Skeletal muscle satellite cell (primary cell): ENCODE measurements at regions not wholly inside any gene's neighbourhood (a gene's known extent, or its start where the extent isn't known, plus 50 kb on each side); places are given as distances from the start of the nearest gene placed in this dataset.

Experiments
- H3K27me3 ChIP-seq: 2 replicates; pipeline ENCODE4 v1.7.0; 2013; ENCODE audit warnings: low read length; ENCODE audit not compliant: control insufficient read depth, insufficient read depth
- H3K36me3 ChIP-seq: 2 replicates; pipeline ENCODE4 v1.7.0; 2013; ENCODE audit warnings: mild to moderate bottlenecking, control low read depth, low read length; ENCODE audit not compliant: insufficient read depth
- H3K4me1 ChIP-seq: 2 replicates; pipeline ENCODE4 v1.7.0; 2013; ENCODE audit warnings: low read length; ENCODE audit not compliant: control insufficient read depth, insufficient read depth
- H3K4me2 ChIP-seq: 2 replicates; pipeline ENCODE4 v1.7.0; 2013; ENCODE audit warnings: mild to moderate bottlenecking, low read length
- H3K4me3 ChIP-seq: 2 replicates; pipeline ENCODE4 v1.7.0; 2013; ENCODE audit warnings: low read length
- H3K9ac ChIP-seq: 2 replicates; pipeline ENCODE4 v1.7.0; 2013; ENCODE audit warnings: mild to moderate bottlenecking, low read depth, low read length, moderate library complexity
- H3K9me3 ChIP-seq: replicated peaks from 2 replicates; pipeline ENCODE4 v1.7.0; 2013; ENCODE audit warnings: mild to moderate bottlenecking, control low read depth, low read length

DNA sequence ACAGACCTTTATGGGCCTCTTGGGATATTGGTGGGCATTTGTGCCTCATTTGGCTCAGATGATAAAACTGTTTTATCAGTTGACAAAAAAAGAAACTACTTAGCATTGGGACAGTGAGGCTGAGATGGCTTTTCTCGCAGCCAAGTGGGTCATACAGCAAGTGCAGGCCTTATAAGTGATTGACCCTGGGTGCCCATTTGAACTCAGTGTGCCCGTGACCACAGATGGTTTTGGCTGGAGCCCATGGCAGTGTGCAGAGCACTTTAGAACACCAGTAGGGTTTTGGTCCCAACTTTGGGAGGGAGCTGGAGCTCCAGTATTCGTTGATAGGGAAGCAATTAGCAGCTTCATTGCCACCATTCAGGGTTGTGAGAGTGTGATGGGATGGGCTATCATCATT is 404.5 kb upstream of the LARGE1 start:
- Histone ChIP-seq H3K9ac (no peak overlapping the region), H3K27me3 (no peaks in the 10 kb centered on the region), H3K4me2 (no peak overlapping the region), H3K4me1 (no peaks in the 10 kb centered on the region), H3K36me3 (no peaks in the 10 kb centered on the region), H3K9me3 (peaks cover 7% of the 10 kb centered on the region), H3K4me3 (no peak overlapping the region)

DNA sequence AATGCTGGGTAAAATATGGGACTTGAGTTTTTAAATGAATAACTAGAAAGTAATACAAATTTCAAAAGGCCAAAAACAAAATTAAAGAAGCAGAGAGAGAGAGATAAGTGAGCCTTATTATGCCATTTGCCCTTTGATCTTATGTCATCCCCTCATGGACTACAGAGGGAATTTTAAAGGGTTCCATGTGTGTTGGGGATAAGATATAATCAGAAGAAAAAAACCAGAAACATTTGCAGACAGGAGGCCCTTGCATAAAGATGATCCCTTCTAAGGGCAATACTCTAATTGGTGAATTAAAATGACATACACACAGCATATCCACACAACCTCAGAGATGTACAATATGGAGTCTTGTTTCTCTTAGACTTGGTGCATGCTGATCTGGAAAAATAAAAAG is 406.6 kb upstream of the LARGE1 start:
- H3K9me3 ChIP-seq, result peaks cover 13% of the 10 kb centered on the region
- H3K4me1 ChIP-seq, result no peaks in the 10 kb centered on the region
- H3K4me2 ChIP-seq, result no peak overlapping the region
- no peak overlapping the region for H3K9ac ChIP-seq
- H3K4me3 ChIP-seq, result no peak overlapping the region
- H3K27me3 ChIP-seq, result no peaks in the 10 kb centered on the region
- no peaks in the 10 kb centered on the region for H3K36me3 ChIP-seq

DNA sequence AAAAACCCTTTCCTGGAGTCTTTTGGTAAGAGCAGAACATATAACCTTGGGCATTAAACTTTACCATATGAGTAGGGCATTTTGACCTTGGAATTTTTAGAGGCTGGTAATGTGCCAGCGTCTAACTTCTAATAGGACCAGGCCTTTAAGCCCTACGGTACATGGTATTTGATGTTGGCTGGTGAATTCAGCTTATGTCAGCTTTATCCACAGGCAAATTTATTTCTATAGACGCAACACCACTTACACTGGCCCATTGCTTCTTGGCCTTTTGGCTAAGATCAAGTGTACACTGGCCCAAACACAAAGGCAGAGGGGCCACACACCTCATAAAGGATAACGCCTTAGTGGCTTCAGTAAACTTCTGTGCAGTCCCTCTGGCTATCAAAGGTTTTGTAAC is 410.2 kb upstream of the LARGE1 start:
- Histone ChIP-seq H3K27me3 (no peaks in the 10 kb centered on the region), H3K4me3 (no peak overlapping the region), H3K9ac (no peak overlapping the region), H3K9me3 (peaks cover 12% of the 10 kb centered on the region), H3K4me1 (no peaks in the 10 kb centered on the region), H3K36me3 (no peaks in the 10 kb centered on the region), H3K4me2 (no peak overlapping the region)

DNA sequence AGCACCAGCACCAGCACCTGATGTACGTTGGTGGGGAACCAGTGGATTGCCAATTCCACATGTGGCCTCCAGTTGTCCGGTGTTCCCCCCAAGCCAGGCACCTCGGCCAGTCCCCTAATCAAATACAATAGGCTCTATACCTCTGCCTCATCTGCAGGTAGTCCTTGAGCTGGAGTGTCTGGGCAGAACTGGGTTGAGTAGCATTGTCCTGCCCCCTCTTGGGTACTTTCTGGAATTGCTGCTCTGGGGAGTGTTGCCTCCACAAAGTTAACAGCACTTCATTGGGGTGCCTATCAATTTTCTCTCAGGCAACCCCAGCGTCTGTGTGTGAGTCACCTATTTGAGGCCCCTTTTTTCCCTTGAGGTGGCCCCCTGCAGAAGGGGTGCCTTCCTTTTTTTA is 413.0 kb upstream of the LARGE1 start:
- no peaks in the 10 kb centered on the region for H3K27me3 ChIP-seq
- no peak overlapping the region for H3K4me3 ChIP-seq

DNA sequence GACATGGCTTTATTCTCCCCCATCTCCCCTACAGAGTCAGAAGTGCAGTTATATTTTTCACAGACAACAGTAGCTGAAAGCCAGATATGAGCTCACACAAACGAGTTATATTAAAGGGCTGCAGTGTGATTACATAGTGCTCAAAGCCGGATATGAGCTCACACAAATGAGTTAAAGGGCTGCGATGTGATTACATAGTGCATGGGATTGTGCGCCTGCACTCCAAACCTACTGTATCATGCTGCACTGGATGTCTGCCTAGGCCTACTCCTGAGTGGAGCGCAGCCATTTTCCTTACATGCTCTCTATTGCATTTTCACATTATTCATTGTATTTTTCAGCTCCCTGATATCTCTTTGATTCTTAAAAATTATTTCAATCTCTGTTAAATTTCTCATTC is 414.6 kb upstream of the LARGE1 start:
- Histone ChIP-seq H3K4me3 (no peak overlapping the region), H3K4me1 (no peaks in the 10 kb centered on the region), H3K36me3 (no peaks in the 10 kb centered on the region), H3K4me2 (no peak overlapping the region), H3K9me3 (peaks cover 12% of the 10 kb centered on the region), H3K27me3 (no peaks in the 10 kb centered on the region), H3K9ac (no peak overlapping the region)

More for the DNA sequence above, 413.0 kb upstream of the LARGE1 start:
- Histone ChIP-seq H3K4me1 (no peaks in the 10 kb centered on the region), H3K4me2 (no peak overlapping the region), H3K9ac (no peak overlapping the region), H3K9me3 (peaks cover 12% of the 10 kb centered on the region), H3K36me3 (no peaks in the 10 kb centered on the region)

DNA sequence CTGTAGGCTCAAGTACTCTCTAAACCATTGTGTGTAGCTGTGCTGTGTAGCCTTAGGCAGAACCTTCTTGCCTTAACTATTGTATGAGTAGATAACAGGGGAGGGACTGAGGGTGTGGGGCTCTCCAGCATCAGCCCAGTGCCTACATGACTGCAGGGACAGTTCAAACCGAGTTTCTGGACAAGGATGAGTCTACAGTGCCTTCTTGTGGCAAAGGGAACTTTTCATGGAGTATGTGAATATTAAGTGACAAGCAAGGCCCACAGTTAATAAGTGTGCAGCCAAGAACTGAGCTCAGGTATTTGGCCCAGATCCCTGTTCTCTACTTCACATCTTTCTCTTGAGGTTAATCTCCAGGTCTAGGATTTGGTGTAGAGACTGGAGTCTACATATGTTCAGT is 424.4 kb upstream of the LARGE1 start:
- Histone ChIP-seq H3K4me3 (no peak overlapping the region), H3K27me3 (no peaks in the 10 kb centered on the region), H3K9ac (no peak overlapping the region), H3K36me3 (no peaks in the 10 kb centered on the region), H3K9me3 (peaks cover 23% of the 10 kb centered on the region), H3K4me1 (no peaks in the 10 kb centered on the region), H3K4me2 (no peak overlapping the region)

DNA sequence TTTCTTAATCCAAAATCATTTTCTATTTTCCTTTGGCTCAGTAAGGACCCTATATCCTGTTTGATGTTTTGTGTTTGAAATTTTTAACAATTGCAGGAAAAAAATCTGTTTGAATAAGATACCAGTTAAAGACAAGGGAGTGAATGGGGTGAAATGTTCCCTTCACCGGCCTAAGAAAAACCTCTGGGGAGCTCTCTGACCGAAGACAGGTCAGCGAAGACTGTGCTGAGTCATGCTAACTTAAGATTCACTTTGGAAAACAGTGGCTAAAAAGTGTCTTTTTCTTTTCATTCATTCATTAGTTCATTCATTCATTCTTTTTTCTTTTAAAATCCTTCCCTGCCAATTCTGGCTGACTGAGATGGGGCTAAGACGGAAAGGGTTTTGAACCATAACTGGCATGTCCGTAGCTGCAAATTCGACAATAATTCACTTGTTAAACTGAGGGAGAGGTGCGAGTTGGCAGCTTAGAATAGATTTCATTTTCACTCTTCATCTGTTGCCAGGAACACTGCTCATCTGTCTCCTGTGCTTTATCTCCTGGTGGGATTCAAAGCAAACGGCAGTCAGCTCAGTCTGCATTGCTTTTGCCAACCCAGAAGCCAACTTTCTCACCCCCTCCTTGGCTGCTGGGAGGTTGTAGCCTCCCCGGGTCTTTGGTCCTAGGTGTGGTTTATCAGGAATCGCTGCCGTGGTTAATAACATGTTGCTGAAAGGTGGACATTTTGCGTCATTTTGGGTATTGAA is 434.0 kb upstream of the LARGE1 start:
- Histone ChIP-seq H3K4me3 (no peak overlapping the region), H3K9me3 (peaks cover 8% of the 10 kb centered on the region), H3K4me1 (no peaks in the 10 kb centered on the region), H3K4me2 (no peak overlapping the region), H3K9ac (no peak overlapping the region), H3K36me3 (no peaks in the 10 kb centered on the region), H3K27me3 (no peaks in the 10 kb centered on the region)

DNA sequence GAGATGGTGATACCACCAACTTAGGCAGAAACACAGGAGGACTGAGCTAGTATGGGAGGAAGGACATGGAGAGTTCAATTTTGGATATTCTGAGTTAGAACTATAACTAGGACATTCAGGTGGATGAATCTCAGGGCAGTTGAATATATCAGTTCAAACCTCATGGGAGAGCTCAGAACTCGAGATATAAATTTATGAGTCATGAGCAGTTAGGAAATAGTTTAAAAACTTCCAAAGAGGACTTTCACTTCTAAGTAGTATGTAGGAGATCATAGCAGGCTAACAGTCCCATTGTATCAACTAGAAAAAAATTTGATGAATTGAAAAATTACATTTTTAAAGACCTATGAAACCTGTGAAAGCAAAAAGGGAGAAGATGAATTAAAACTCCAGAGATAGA is 436.2 kb upstream of the LARGE1 start:
- H3K4me3 ChIP-seq, result no peak overlapping the region
- no peaks in the 10 kb centered on the region for H3K4me1 ChIP-seq
- no peak overlapping the region for H3K4me2 ChIP-seq
- no peaks in the 10 kb centered on the region for H3K36me3 ChIP-seq
- no peaks in the 10 kb centered on the region for H3K27me3 ChIP-seq
- H3K9me3 ChIP-seq, result peaks cover 6% of the 10 kb centered on the region
- no peak overlapping the region for H3K9ac ChIP-seq

DNA sequence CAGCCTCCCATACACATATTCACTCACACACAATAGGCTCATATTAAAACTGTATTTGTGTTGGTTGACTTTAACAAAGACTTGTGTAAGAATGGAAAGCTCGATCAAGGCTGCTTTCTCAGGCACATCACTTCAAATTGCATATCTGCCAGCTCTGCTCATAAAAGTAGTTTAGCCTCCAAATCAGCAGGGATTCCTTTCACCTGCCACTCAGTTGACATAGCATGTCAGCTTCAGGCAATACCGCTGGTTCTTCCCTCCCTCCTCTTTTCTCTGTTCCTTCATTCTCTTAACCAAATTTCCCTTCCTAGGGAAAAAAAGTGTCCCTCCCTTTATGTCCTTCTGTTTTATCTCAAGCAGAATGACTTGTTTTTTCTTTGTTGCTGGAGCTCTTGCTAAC is 450.4 kb upstream of the LARGE1 start:
- Histone ChIP-seq H3K36me3 (no peaks in the 10 kb centered on the region), H3K4me2 (no peak overlapping the region), H3K4me1 (no peaks in the 10 kb centered on the region), H3K4me3 (no peak overlapping the region), H3K9me3 (peaks cover 12% of the 10 kb centered on the region), H3K9ac (no peak overlapping the region), H3K27me3 (no peaks in the 10 kb centered on the region)

DNA sequence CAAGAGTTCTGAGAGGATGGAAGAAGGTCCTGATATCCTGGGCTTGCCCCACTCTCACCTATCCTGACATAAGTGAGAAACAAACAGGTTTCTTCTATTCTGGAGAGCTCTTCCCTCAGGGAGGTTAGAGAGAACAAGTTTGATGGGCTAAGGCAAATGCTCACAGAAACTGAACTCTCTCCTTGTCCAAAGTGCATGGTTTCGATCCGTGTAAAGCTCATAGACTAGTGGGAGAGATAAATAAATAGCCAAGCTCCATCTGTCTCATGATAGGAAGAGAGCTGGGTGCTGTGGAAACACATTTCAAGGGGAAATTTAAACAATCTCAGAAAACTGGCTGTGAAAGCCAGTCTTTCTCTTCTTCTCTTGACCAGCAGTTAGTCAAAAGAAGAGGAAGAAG is 459.5 kb upstream of the LARGE1 start:
- Histone ChIP-seq H3K36me3 (no peaks in the 10 kb centered on the region), H3K9me3 (peaks cover 7% of the 10 kb centered on the region), H3K4me1 (no peaks in the 10 kb centered on the region), H3K9ac (no peak overlapping the region), H3K4me3 (no peak overlapping the region), H3K4me2 (no peak overlapping the region), H3K27me3 (no peaks in the 10 kb centered on the region)

DNA sequence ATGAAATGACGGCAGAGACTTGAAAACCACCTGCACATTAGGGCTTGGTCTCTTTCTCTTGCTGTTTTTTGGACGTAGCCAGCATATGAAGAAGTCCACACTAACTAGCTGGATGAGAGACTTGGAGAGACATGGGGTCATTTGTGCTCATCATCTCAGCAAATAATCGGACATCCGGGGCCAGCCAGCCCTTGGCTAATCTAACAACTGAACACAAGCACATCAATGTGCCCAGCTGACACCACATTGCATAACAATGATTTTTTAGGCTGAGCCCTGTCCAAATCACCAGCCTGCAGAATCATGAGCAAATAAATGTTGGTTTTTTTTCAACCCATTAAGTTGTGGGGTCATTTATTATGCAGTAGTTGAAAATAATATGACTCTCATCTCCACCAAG is 460.3 kb upstream of the LARGE1 start:
- Histone ChIP-seq H3K4me1 (no peaks in the 10 kb centered on the region), H3K9ac (no peak overlapping the region), H3K36me3 (no peaks in the 10 kb centered on the region), H3K9me3 (peaks cover 7% of the 10 kb centered on the region), H3K27me3 (no peaks in the 10 kb centered on the region), H3K4me3 (no peak overlapping the region), H3K4me2 (no peak overlapping the region)

DNA sequence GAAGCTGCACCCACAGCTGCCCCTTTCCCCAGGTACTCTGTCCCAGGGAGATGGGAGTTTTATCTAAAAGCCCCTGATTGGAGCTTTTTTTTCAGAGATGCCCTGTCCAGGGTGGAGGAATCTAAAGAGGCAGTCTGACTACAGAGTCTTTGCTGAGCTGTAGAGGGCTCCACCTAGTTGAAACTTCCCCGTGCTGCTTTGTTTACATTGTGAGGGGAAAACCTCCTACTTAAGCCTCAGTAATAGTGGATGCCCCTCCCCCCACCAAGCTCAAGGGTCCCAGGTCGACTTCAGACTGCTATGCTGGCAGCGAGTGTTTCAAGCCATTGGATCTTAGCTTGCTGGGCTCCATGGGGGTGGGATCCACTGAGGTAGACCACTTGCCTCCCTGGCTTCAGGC is 470.1 kb upstream of the LARGE1 start:
- Histone ChIP-seq H3K4me3 (no peak overlapping the region), H3K4me1 (no peaks in the 10 kb centered on the region), H3K36me3 (no peaks in the 10 kb centered on the region), H3K9me3 (peaks cover 3% of the 10 kb centered on the region), H3K27me3 (no peaks in the 10 kb centered on the region), H3K9ac (no peak overlapping the region), H3K4me2 (no peak overlapping the region)
